Activated naive CD4-positive, alpha-beta T cell treated with anti-CD3 and anti-CD28 coated beads for 36 hours (primary cell): ENCODE measurements at regions not wholly inside any gene's neighbourhood (a gene's known extent, or its start where the extent isn't known, plus 50 kb on each side); places are given as distances from the start of the nearest gene placed in this dataset.
A peak's percentile ranks its signal among the peaks of the same experiment; 100 is the strongest.
"Not testable (repeated sequence)": the region's sequence is repeated elsewhere in the genome, so short reads cannot be mapped to it uniquely, and the experiment has no call there.

ENCODE experiments used
- CTCF ChIA-PET: fragments of 350-600 bp; sonication (Branson Sonifier 250); formaldehyde crosslinking; loops from one replicate; lab custom pipeline; 2021; ENCODE audit warnings: antibody characterized with exemption; lab: Charles Lee
- DNase-seq: peaks from one replicate; pipeline ENCODE4 v3.0.0-alpha.2; 2020
- H3K27ac Mint-ChIP-seq: one replicate; pipeline ENCODE4 v1.8.0; 2021; ENCODE audit warnings: mild to moderate bottlenecking, mixed read lengths
- H3K27me3 Mint-ChIP-seq: one replicate; pipeline ENCODE4 v1.8.0; 2021; ENCODE audit warnings: low read depth, mixed read lengths
- H3K36me3 Mint-ChIP-seq: one replicate; pipeline ENCODE4 v1.8.0; 2021; ENCODE audit warnings: low read depth, mixed read lengths
- H3K4me1 Mint-ChIP-seq: one replicate; pipeline ENCODE4 v1.8.0; 2021; ENCODE audit warnings: low read depth, mixed read lengths
- H3K4me3 Mint-ChIP-seq: one replicate; pipeline ENCODE4 v1.8.0; 2021; ENCODE audit warnings: mild to moderate bottlenecking, moderate library complexity, mixed read lengths
- H3K9me3 Mint-ChIP-seq: one replicate; pipeline ENCODE4 v1.8.0; 2021; ENCODE audit warnings: mixed read lengths
- intact Hi-C: fragments of 100-400 bp; cut with micrococcal nuclease; formaldehyde crosslinking; loops from one replicate; pipeline ENCODE4 v1.15.1; 2023

DNA sequence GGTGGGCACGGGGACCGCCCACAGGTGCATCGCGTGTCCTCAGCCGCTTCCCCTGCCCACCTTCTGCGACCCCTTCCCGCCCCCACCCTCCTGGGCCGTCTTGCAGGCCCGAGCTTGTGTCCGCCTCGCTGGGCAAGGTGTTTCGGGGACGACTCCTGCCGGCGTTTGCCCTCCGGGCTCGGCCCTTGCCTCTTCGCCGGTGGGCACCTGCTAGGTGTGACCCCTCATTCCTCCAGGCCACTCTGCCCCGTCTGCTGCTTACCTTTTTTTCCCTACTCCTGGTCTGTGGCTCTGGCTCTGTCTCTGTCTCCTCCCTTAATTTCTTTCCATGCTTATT is 219.7 kb downstream of the RTP5 start:
- Mint-ChIP-seq H3K4me3 (peak overlapping the region; percentile 87), H3K4me1 (peaks cover 34% of the 10 kb centered on the region)
- H3K27ac Mint-ChIP-seq, H3K27me3 Mint-ChIP-seq, H3K36me3 Mint-ChIP-seq, DNase-seq, H3K9me3 Mint-ChIP-seq, CTCF ChIA-PET: not testable (repeated sequence)
- intact Hi-C loops: loop anchor here (5.0 kb wide), 1 partner anchor 57 kb away; no protein-coding TSS in a partner anchor

DNA sequence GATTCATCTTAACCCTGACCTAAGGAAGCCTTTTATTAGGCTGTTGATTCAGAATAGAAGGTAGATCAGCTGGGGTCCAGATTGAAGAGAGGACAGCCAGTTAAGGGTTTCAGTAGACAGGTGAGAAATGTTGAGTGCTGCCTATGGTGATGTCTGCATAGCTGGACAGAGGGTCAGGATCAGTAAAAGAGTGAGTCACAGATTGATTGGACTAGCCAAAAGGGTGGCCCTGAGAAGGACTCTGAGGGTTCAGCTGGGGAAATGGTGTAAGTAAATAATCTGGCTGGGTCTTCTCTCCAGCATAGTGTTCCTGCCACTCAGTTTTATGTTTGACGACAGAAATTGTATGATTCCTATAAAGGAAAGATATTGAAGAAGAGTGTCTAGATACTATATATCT is 227.7 kb downstream of the RTP5 start:
- intact Hi-C loops, H3K4me3 Mint-ChIP-seq, H3K27ac Mint-ChIP-seq, H3K36me3 Mint-ChIP-seq, DNase-seq, CTCF ChIA-PET, H3K4me1 Mint-ChIP-seq, H3K9me3 Mint-ChIP-seq, H3K27me3 Mint-ChIP-seq: not testable (repeated sequence)

- no peaks in the 10 kb centered on the region for H3K4me1 Mint-ChIP-seq
- intact Hi-C loops: no loop called here
These were observed 228.5 kb downstream of the RTP5 start for GRCh38 chr2:242098034-242098433.

GRCh38 chr2:242098445-242099128 is 229.1 kb downstream of the RTP5 start:
- H3K27ac Mint-ChIP-seq: no peak overlapping the region
- peaks cover 10% of the 10 kb centered on the region for H3K36me3 Mint-ChIP-seq
- no peaks in the 10 kb centered on the region for H3K27me3 Mint-ChIP-seq
- intact Hi-C loops: no loop called here
- no peak for DNase-seq
- no peak overlapping the region for H3K4me3 Mint-ChIP-seq
- H3K9me3 Mint-ChIP-seq: no peaks in the 10 kb centered on the region
- CTCF ChIA-PET: no interaction called here
- H3K4me1 Mint-ChIP-seq: no peaks in the 10 kb centered on the region

More at GRCh38 chr2:242098034-242098433, 228.5 kb downstream of the RTP5 start:
- Mint-ChIP-seq H3K4me3 (no peak overlapping the region), H3K9me3 (no peaks in the 10 kb centered on the region), H3K36me3 (peaks cover 10% of the 10 kb centered on the region), H3K27me3 (no peaks in the 10 kb centered on the region), H3K27ac (no peak overlapping the region)
- DNase-seq: no peak
- CTCF ChIA-PET: no interaction called here

- intact Hi-C loops, H3K4me3 Mint-ChIP-seq, H3K27me3 Mint-ChIP-seq, H3K27ac Mint-ChIP-seq, DNase-seq, CTCF ChIA-PET, H3K4me1 Mint-ChIP-seq, H3K9me3 Mint-ChIP-seq: not testable (repeated sequence)
- peaks cover 12% of the 10 kb centered on the region for H3K36me3 Mint-ChIP-seq
These were observed 233.6 kb downstream of the RTP5 start for GRCh38 chr2:242103093-242103492.

DNA sequence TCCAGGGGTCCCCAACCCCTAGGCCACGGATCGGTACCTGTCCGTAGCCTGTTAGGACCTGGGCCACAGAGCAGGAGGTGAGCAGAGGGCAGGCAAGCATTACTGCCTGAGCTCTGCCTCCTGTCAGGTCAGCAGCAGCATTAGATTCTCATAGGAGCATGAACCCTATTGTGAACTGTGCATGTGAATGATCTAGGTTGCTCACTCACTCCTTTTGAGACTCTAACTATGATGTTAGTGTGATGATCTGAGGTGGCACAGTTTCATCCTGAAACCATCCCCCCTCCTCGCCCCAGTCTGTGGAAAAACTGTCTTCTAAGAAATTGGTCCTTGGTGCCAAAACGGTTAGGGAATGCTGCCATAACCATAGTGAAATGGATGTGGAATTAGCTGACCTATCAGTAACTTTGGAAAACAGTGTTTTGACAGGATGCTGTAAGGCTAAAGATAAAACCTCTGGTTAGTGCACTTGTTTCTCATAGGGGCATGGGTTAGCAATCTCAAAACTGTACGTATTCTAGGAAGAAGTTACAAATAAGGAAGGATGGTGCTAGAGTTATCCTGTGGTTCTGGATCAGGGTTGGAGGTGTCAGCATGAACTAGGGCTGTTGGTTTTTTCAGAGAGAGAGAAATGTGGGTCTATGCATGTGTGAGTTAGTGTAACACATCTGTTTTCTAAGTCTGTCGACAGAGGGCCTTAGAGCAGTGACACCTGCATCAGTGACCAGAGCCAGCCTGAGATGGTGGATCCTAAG is 234.8 kb downstream of the RTP5 start:
- CTCF ChIA-PET, H3K27ac Mint-ChIP-seq, H3K36me3 Mint-ChIP-seq, intact Hi-C loops, H3K9me3 Mint-ChIP-seq, H3K4me1 Mint-ChIP-seq, H3K27me3 Mint-ChIP-seq, DNase-seq, H3K4me3 Mint-ChIP-seq: not testable (repeated sequence)

DNA sequence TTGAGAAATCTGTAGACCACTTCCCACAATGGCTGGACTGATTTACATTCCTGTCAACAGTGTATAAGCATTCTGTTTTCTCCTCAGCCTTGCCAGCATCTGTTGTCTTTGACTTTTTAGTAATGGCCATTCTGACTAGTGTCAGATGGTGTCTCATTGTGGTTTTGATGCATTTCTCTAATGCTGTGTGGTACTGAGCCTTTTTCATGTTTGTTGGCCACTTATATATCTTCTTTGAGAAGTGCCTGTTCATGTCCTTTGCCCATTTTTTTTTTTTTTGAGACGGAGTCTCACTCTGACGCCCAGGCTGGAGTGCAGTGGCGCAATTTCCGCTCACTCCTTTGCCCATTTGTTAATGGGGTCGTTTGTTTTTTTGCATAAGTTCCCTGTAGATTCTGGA is 237.5 kb downstream of the RTP5 start:
- H3K27me3 Mint-ChIP-seq, H3K27ac Mint-ChIP-seq, CTCF ChIA-PET, H3K36me3 Mint-ChIP-seq, H3K4me1 Mint-ChIP-seq, DNase-seq, H3K9me3 Mint-ChIP-seq, H3K4me3 Mint-ChIP-seq, intact Hi-C loops: not testable (repeated sequence)

- H3K27me3 Mint-ChIP-seq, CTCF ChIA-PET, H3K36me3 Mint-ChIP-seq, DNase-seq, H3K4me1 Mint-ChIP-seq, H3K27ac Mint-ChIP-seq, intact Hi-C loops, H3K9me3 Mint-ChIP-seq, H3K4me3 Mint-ChIP-seq: not testable (repeated sequence)
These were observed 239.4 kb downstream of the RTP5 start for GRCh38 chr2:242108797-242109500.

DNA sequence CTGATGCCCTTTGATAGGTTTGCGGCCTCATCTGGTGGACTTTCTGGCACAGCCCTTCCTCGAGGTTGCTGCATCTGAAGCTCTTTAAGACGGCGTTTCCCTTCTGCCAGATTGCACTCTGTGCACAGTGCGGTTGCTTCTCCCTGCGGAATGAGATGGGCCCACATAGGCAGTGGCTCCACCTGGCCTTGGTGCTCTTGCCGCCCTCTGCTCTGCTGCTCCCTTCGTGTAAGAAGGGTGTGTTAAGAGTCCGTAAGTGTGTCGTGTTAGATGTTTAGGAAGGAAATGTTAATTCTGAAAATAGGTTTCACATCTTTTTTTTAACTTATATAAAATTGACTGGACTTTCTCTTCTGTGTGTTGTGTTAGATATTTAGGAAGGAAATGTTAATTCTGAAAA is 240.3 kb downstream of the RTP5 start:
- H3K36me3 Mint-ChIP-seq, H3K4me1 Mint-ChIP-seq, H3K27ac Mint-ChIP-seq, intact Hi-C loops, H3K9me3 Mint-ChIP-seq, DNase-seq, H3K4me3 Mint-ChIP-seq, H3K27me3 Mint-ChIP-seq, CTCF ChIA-PET: not testable (repeated sequence)

DNA sequence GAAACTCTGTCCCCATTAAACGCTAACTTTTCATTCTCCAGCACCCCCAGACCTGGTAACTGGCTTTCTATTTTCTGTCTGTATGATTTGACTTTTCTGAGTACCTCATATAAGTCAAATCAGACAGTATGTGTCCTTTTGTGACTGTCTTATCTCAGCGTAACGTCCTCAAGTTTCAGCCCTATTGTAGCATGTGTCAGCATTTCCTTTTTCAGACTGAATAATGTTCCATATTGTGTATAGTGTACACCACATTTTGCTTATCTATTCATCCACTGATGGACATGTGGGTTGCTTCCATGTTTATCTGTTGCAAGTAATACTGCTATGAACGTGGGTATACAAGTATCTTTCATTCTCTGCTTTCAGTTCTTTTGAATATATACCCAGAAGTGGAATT is 242.4 kb downstream of the RTP5 start:
- H3K36me3 Mint-ChIP-seq, H3K27me3 Mint-ChIP-seq, H3K9me3 Mint-ChIP-seq, H3K4me3 Mint-ChIP-seq, DNase-seq, H3K4me1 Mint-ChIP-seq, intact Hi-C loops, CTCF ChIA-PET, H3K27ac Mint-ChIP-seq: not testable (repeated sequence)

GRCh38 chr2:242113492-242113891 is 244.0 kb downstream of the RTP5 start:
- H3K36me3 Mint-ChIP-seq, intact Hi-C loops, DNase-seq, H3K4me1 Mint-ChIP-seq, H3K27me3 Mint-ChIP-seq, H3K9me3 Mint-ChIP-seq, CTCF ChIA-PET, H3K4me3 Mint-ChIP-seq, H3K27ac Mint-ChIP-seq: not testable (repeated sequence)

DNA sequence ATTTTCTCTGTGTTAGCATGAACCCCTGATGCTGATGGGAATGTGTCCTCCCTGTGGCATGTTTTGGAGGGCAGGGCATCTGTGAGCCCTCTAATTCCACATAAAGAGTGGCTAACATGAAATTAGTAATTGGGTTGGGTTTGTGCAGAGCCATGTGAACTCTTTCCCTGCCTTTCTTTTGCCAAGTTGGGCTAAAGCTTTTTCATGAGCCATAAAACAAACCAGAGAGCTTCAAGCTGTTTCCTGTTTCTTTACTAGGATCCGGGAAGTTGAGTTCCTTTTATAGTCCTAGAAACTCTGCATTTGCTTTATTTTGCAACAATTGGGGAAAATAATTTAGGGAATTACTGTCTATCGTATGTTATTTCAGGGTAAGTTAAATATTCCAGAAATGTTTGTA is 247.1 kb downstream of the RTP5 start:
- DNase-seq, H3K36me3 Mint-ChIP-seq, H3K27me3 Mint-ChIP-seq, H3K27ac Mint-ChIP-seq, H3K4me3 Mint-ChIP-seq, H3K4me1 Mint-ChIP-seq, H3K9me3 Mint-ChIP-seq, intact Hi-C loops, CTCF ChIA-PET: not testable (repeated sequence)

DNA sequence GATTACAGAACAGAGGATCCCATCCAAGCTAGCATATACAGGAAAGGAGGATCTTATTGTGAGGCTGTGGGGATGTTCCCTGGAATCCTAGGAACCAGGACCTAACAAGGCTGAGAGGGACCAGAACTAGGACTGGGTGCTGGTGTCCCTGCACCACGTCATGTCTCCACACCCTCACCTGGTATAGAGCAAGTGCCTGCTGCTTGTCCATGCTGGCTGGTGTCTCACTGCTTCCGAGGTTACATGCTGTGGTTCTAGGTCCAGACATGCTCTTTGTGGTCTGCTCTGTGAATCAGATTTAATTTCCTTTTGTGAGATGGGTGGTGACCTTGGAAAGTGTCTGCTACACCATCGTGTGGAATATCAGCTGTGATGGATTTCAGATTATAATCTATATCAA is 247.8 kb downstream of the RTP5 start:
- H3K9me3 Mint-ChIP-seq, intact Hi-C loops, H3K27ac Mint-ChIP-seq, H3K27me3 Mint-ChIP-seq, DNase-seq, H3K36me3 Mint-ChIP-seq, CTCF ChIA-PET, H3K4me1 Mint-ChIP-seq, H3K4me3 Mint-ChIP-seq: not testable (repeated sequence)
